IMR-90 (cell line): ENCODE measurements at regions not wholly inside any gene's neighbourhood (a gene's known extent, or its start where the extent isn't known, plus 50 kb on each side); places are given as distances from the start of the nearest gene placed in this dataset.

Experiments
- BHLHE40 ChIP-seq: fragments of 150-350 bp; IDR thresholded peaks from 2 replicates; pipeline ENCODE4 v1.6.1; 2016; ENCODE audit warnings: mild to moderate bottlenecking, low read depth, low read length
- CHD1 ChIP-seq: IDR thresholded peaks from 2 replicates; pipeline ENCODE4 v1.6.1; 2012; ENCODE audit warnings: low read depth, low read length, improper control_type of control experiment
- CTCF ChIP-seq: conservative IDR thresholded peaks from 2 replicates; pipeline ENCODE4 v1.5.1; 2012; ENCODE audit warnings: mild to moderate bottlenecking, low read depth, low read length, improper control_type of control experiment
- MAFK ChIP-seq: IDR thresholded peaks from 2 replicates; pipeline ENCODE4 v1.6.1; 2012; ENCODE audit warnings: low read depth, low read length, improper control_type of control experiment
- MAZ ChIP-seq: IDR thresholded peaks from 2 replicates; pipeline ENCODE4 v1.6.1; 2012; ENCODE audit warnings: low read depth, mild to moderate bottlenecking, low read length, improper control_type of control experiment, moderate library complexity, borderline replicate concordance
- POLR2A ChIP-seq: IDR thresholded peaks from 2 replicates; pipeline ENCODE4 v1.6.1; 2012; ENCODE audit warnings: mild to moderate bottlenecking, low read depth, low read length
- RAD21 ChIP-seq: IDR thresholded peaks from 2 replicates; pipeline ENCODE4 v1.6.1; 2012; ENCODE audit warnings: low read length, improper control_type of control experiment
- RFX5 ChIP-seq: IDR thresholded peaks from 2 replicates; pipeline ENCODE4 v1.8.0; 2012; ENCODE audit warnings: low read depth, mild to moderate bottlenecking, low read length, moderate library complexity
- SMC3 ChIP-seq: fragments of 150-350 bp; IDR thresholded peaks from 2 replicates; pipeline ENCODE4 v1.6.1; 2016; ENCODE audit warnings: low read depth, mild to moderate bottlenecking, antibody characterized with exemption, low read length, moderate library complexity
- USF2 ChIP-seq: fragments of 150-350 bp; IDR thresholded peaks from 2 replicates; pipeline ENCODE4 v1.6.1; 2017; ENCODE audit warnings: mild to moderate bottlenecking, antibody characterized with exemption, low read length, low read depth
- TF ChIP-seq, protein P1 (sequence below): fragments of 150-350 bp; IDR thresholded peaks from 2 replicates; pipeline ENCODE4 v1.6.1; 2016; ENCODE audit warnings: low read depth, mild to moderate bottlenecking, low read length, moderate library complexity, borderline replicate concordance

GRCh38 chr11:69923641-69924307 lies 104.6 kb upstream of the FGF3 start:
- TF ChIP-seq USF2 (no peak), CTCF (no peak), POLR2A (no peak), MAFK (no peak), RAD21 (no peak), SMC3 (no peak), BHLHE40 (no peak), MAZ (no peak), RFX5 (no peak), CHD1 (no peak)
- TF ChIP-seq, protein P1, sequence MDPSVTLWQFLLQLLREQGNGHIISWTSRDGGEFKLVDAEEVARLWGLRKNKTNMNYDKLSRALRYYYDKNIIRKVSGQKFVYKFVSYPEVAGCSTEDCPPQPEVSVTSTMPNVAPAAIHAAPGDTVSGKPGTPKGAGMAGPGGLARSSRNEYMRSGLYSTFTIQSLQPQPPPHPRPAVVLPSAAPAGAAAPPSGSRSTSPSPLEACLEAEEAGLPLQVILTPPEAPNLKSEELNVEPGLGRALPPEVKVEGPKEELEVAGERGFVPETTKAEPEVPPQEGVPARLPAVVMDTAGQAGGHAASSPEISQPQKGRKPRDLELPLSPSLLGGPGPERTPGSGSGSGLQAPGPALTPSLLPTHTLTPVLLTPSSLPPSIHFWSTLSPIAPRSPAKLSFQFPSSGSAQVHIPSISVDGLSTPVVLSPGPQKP, result no peak
